ENCODE measurements at regions not wholly inside any gene's neighbourhood (a gene's known extent, or its start where the extent isn't known, plus 50 kb on each side); places are given as distances from the start of the nearest gene placed in this dataset.

GRCh38 chr6:92911301-92911700 lies 508.1 kb downstream of the EPHA7 start:
- no peaks in the 10 kb centered on the region for H3K9me3 ChIP-seq
- H3K36me3 ChIP-seq (ENCODE audit: low read depth), result no peaks in the 10 kb centered on the region
- DNase-seq (no peak), ATAC-seq (no peak)
- H3K4me3 ChIP-seq, result no peak overlapping the region
- no peak for TF ChIP-seq CTCF (IDR thresholded peaks at IDR 0.05)
- intact Hi-C loops (cut with DNase I, micrococcal nuclease), result no loop called here
- no peaks in the 10 kb centered on the region for H3K4me1 ChIP-seq (ENCODE audit: low read depth)

- no peak overlapping the region for H3K4me3 ChIP-seq
- ATAC-seq (no peak), DNase-seq (no peak)
- intact Hi-C loops (cut with DNase I, micrococcal nuclease), result no loop called here
- H3K4me1 ChIP-seq (ENCODE audit: low read depth), result no peaks in the 10 kb centered on the region
- no peaks in the 10 kb centered on the region for H3K36me3 ChIP-seq (ENCODE audit: low read depth)
- no peaks in the 10 kb centered on the region for H3K9me3 ChIP-seq
- TF ChIP-seq CTCF (IDR thresholded peaks at IDR 0.05), result no peak
These were observed 508.7 kb downstream of the EPHA7 start for GRCh38 chr6:92910646-92911045.

GRCh38 chr6:92906385-92906784 lies 513.0 kb downstream of the EPHA7 start:
- ATAC-seq, result no peak

GRCh38 chr6:92893741-92894140 lies 525.6 kb downstream of the EPHA7 start:
- Histone ChIP-seq H3K36me3 (ENCODE audit: low read depth) (no peaks in the 10 kb centered on the region), H3K4me3 (no peak overlapping the region), H3K4me1 (ENCODE audit: low read depth) (no peaks in the 10 kb centered on the region), H3K9me3 (peaks cover 11% of the 10 kb centered on the region)
- DNase-seq (no peak), ATAC-seq (no peak)
- intact Hi-C loops (cut with DNase I, micrococcal nuclease), result no loop called here
- no peak for TF ChIP-seq CTCF (IDR thresholded peaks at IDR 0.05)

More at GRCh38 chr6:92906385-92906784, 513.0 kb downstream of the EPHA7 start:
- H3K4me3 ChIP-seq, result no peak overlapping the region
- H3K4me1 ChIP-seq (ENCODE audit: low read depth), result no peaks in the 10 kb centered on the region
- H3K9me3 ChIP-seq, result no peaks in the 10 kb centered on the region
- intact Hi-C loops (cut with DNase I, micrococcal nuclease), result no loop called here
- no peak for DNase-seq
- H3K36me3 ChIP-seq (ENCODE audit: low read depth), result no peaks in the 10 kb centered on the region
- no peak for TF ChIP-seq CTCF (IDR thresholded peaks at IDR 0.05)

- ATAC-seq, result no peak
- no peaks in the 10 kb centered on the region for H3K4me1 ChIP-seq (ENCODE audit: low read depth)
These were observed 526.7 kb downstream of the EPHA7 start for GRCh38 chr6:92892626-92893170.

More at GRCh38 chr6:92892626-92893170, 526.7 kb downstream of the EPHA7 start:
- peaks cover 11% of the 10 kb centered on the region for H3K9me3 ChIP-seq
- intact Hi-C loops (cut with DNase I, micrococcal nuclease), result no loop called here
- H3K4me3 ChIP-seq, result no peak overlapping the region
- no peak for DNase-seq
- H3K36me3 ChIP-seq (ENCODE audit: low read depth), result no peaks in the 10 kb centered on the region
- no peak for TF ChIP-seq CTCF (IDR thresholded peaks at IDR 0.05)
